Transverse colon (tissue), 4 donors: ENCODE measurements at regions not wholly inside any gene's neighbourhood (a gene's known extent, or its start where the extent isn't known, plus 50 kb on each side); places are given as distances from the start of the nearest gene placed in this dataset.

Source experiments
- DNase-seq: peaks from one replicate; pipeline ENCODE4 v3.0.0-alpha.2; 2019
- H3K27ac ChIP-seq, 4 donors: fragments of 200-600 bp; sonication (generic); 2 replicates each; pipeline ENCODE4 v1.5.1; 2016 to 2018; ENCODE audit warnings: inconsistent platforms in 4 of 4
- H3K27me3 ChIP-seq: fragments of 200-600 bp; sonication (generic); 2 replicates; pipeline ENCODE4 v1.5.1; 2017; ENCODE audit warnings: inconsistent platforms
- H3K36me3 ChIP-seq, 4 donors: fragments of 200-600 bp; sonication (generic); 2 replicates each; pipeline ENCODE4 v1.5.1; 2017 to 2019; ENCODE audit warnings: inconsistent platforms in 4 of 4
- H3K4me1 ChIP-seq, 4 donors: fragments of 200-600 bp; sonication (generic); 2 replicates each; pipeline ENCODE4 v1.5.1; 2017 to 2020; ENCODE audit warnings: inconsistent platforms in 4 of 4
- H3K4me3 ChIP-seq, 4 donors: fragments of 200-600 bp; sonication (generic); 1 replicate in 1 of 4; 2 replicates in 3 of 4; pipeline versions ENCODE4 v1.5.1 to v1.6.1; 2017 to 2019; ENCODE audit warnings: inconsistent platforms in 4 of 4
- H3K9me3 ChIP-seq, 2 donors: fragments of 200-600 bp; sonication (generic); 2 replicates each; pipeline ENCODE4 v1.5.1; 2017 to 2019; ENCODE audit warnings: inconsistent platforms in 2 of 2
- EP300 ChIP-seq: sonication (generic); formaldehyde crosslinking; IDR thresholded peaks from one replicate; pipeline ENCODE4 v1.6.1; 2017; ENCODE audit warnings: antibody characterized with exemption, low read depth
- POLR2A ChIP-seq: fragments of 450-650 bp; IDR thresholded peaks from one replicate; pipeline ENCODE4 v1.6.1; 2016; ENCODE audit warnings: antibody characterized with exemption, mild to moderate bottlenecking, moderate library complexity
- POLR2AphosphoS5 ChIP-seq, 3 donors: sonication (generic); formaldehyde crosslinking; IDR thresholded peaks; one replicate each; pipeline ENCODE4 v1.6.1; 2016; ENCODE audit warnings: antibody characterized with exemption in 3 of 3
- WGBS, 2 donors: methylation state at CpG; one replicate each; pipeline ENCODE4 v1.1.5; 2018; ENCODE audit warnings: low coverage in 1 of 2; 5-methylcytosine and 5-hydroxymethylcytosine counted together
- in situ Hi-C, 4 donors: fragments of 200-750 bp; cut with MboI; loops; one replicate each; pipeline versions ENCODE4 v1.15.0 to v1.15.1; 2017; ENCODE audit warnings: low sequenced_read_pairs in 3 of 4, low pct_ligation_motif_present in 1 of 4, low pct_unique_long_range_greater_than_20kb in 1 of 4
- intact Hi-C: fragments of 100-400 bp; cut with DNase I; formaldehyde crosslinking; loops from one replicate; pipeline ENCODE4 v1.15.1; 2023; ENCODE audit warnings: low total_unique reads
- TF ChIP-seq, protein P1 (sequence below), 5 experiments: fragments of 200-600 bp in 3 of 5; fragments of 450-650 bp in 2 of 5; sonication (generic) in 3 of 5; IDR thresholded peaks; 1 replicate in 2 of 5; 2 replicates in 3 of 5; pipeline ENCODE4 v1.5.1; 2016 to 2017; ENCODE audit warnings: antibody characterized with exemption in 5 of 5, inconsistent platforms in 3 of 5, mild to moderate bottlenecking in 2 of 5, moderate library complexity in 1 of 5

DNA sequence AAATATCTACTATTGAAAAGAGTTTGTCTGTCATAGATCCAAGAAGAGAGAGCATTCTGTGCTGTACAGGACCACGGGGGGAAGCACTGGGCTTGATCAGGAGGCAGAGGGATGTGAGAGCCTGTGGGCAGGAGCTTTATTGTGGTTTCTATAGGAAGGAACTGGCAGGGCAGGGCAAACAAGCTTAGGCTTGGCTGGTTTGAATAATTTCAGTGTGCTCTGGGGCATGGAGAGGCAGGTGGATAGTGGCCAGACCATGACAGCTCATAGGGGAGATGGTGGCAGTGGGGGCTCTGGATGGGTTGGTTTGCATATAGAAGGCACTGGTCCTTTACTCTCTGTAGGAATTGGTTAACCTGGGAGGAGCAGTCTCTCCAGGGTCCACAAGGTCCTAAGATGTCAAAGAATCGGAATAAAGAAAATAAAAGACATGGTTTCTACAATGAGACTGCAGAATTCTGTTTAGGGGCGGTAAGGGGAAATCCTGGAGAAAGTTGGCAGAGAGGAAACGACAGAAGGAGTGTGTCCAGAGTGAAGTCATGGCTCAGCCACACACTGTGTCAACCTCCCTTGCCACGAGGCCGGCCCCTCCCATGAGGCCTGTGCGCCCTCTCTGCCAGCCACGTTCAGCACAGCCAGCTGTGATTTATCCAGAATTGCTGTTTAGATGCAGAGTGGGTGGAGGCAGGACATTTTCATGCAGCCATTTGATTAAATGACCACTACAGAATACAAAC lies 81.7 kb upstream of the PGBD5 start:
- Histone ChIP-seq H3K27me3 (no peaks in the 10 kb centered on the region), H3K27ac (no peak overlapping the region), H3K36me3 (no peaks in the 10 kb centered on the region), H3K4me3 (no peak overlapping the region), H3K4me1 (no peaks in the 10 kb centered on the region), H3K9me3 (no peaks in the 10 kb centered on the region)
- in situ Hi-C loops, result no loop called here
- 37 to 41% methylated on average over 4 to 8 of the region's 8 CpGs for WGBS, 2 donors
- no peak for DNase-seq
- TF ChIP-seq, protein P1, sequence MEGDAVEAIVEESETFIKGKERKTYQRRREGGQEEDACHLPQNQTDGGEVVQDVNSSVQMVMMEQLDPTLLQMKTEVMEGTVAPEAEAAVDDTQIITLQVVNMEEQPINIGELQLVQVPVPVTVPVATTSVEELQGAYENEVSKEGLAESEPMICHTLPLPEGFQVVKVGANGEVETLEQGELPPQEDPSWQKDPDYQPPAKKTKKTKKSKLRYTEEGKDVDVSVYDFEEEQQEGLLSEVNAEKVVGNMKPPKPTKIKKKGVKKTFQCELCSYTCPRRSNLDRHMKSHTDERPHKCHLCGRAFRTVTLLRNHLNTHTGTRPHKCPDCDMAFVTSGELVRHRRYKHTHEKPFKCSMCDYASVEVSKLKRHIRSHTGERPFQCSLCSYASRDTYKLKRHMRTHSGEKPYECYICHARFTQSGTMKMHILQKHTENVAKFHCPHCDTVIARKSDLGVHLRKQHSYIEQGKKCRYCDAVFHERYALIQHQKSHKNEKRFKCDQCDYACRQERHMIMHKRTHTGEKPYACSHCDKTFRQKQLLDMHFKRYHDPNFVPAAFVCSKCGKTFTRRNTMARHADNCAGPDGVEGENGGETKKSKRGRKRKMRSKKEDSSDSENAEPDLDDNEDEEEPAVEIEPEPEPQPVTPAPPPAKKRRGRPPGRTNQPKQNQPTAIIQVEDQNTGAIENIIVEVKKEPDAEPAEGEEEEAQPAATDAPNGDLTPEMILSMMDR (IDR thresholded peaks at IDR 0.05), result no peak
- intact Hi-C loops, result no loop called here

DNA sequence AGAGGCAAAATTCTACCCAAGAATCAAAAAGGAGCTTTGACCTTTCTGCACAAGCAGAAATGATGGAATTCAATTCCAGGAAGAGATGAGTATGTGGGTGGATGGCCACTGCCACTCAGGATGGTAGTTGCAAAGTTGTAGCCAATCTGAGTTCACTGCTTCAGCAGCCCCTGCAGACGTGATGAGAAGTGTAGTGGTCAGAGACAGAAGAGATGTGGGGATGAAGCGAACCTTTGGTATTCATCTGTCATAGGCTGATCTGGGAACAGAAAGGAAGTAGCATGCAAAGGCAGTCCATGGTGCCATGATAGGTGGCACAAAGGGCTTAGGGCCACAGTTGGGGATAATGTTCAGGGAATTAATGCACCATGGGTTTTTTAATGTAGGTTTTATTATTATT lies 81.1 kb upstream of the PGBD5 start:
- intact Hi-C loops, result no loop called here

DNA sequence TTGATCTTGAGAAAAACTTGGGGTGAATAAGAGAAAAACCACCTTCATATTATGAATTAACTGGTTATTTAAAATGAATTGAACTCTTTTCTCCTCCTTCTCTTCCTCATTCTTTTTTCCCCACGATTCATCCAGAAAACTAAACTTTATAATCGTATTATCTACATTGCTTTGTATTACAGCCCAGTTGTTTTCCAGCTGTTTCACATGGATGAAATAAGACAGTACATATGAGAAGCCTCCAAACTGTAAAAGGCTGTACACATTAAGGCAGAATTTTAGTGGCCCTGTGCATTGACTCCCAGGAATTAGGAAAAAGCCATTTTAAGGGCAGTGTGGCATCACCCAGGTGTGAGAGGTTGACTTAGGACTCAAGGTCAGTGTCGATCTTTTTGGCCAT lies 80.3 kb upstream of the PGBD5 start:
- WGBS, 2 donors, result 53 to 70% methylated on average over 2 to 3 of the region's 3 CpGs
- no peak overlapping the region for H3K27ac ChIP-seq

More for the DNA sequence above, 81.1 kb upstream of the PGBD5 start:
- Histone ChIP-seq H3K27ac (no peak overlapping the region), H3K27me3 (no peaks in the 10 kb centered on the region), H3K4me3 (no peak overlapping the region), H3K4me1 (peaks cover 0 to under 1% (median 0%) of the 10 kb centered on the region in 4 donors), H3K9me3 (no peaks in the 10 kb centered on the region), H3K36me3 (no peaks in the 10 kb centered on the region)
- TF ChIP-seq POLR2A (no peak), POLR2AphosphoS5 (IDR thresholded peaks at IDR 0.05) (no peak), EP300 (no peak)
- TF ChIP-seq, protein P1 (IDR thresholded peaks at IDR 0.05), result no peak
- DNase-seq, result no peak
- in situ Hi-C loops, result no loop called here
- WGBS, 2 donors, result 70 to 80% methylated on average over 1 to 2 of the region's 2 CpGs

DNA sequence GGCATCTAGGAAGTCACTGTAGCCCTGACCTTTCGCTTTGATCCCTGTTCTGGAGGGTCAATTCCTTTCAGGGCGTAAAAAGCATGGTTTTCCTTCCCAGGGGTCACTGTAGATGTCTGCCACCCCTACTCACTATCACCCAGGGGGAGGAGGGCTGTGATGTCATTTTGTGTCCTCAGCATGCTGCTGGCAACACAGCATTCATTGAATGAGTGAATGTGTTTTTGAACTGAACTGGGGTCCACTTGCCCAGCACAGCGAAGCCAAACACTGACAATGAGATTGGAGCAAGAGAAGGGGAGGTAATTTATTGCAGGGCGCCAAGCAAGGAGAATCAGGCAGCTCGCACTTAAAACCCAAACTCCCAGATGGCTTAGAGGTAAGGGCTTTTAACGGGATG lies 78.2 kb upstream of the PGBD5 start:
- intact Hi-C loops, result no loop called here
- TF ChIP-seq, protein P1 (IDR thresholded peaks at IDR 0.05), result no peak
- no peak for TF ChIP-seq POLR2A
- no peak for TF ChIP-seq EP300
- no peak for TF ChIP-seq POLR2AphosphoS5 (IDR thresholded peaks at IDR 0.05)
- no peaks in the 10 kb centered on the region for H3K9me3 ChIP-seq
- in situ Hi-C loops, result no loop called here
- peaks cover 0 to 8% (median 0%) of the 10 kb centered on the region in 4 donors for H3K4me1 ChIP-seq
- no peak overlapping the region for H3K4me3 ChIP-seq
- H3K27me3 ChIP-seq, result no peaks in the 10 kb centered on the region
- 82 to 86% methylated on average over 1 to 6 of the region's 6 CpGs for whole genome bisulfite sequencing, 2 donors
- no peak overlapping the region for H3K27ac ChIP-seq
- DNase-seq, result no peak
- H3K36me3 ChIP-seq, result no peaks in the 10 kb centered on the region

More for the DNA sequence above, 80.3 kb upstream of the PGBD5 start:
- Histone ChIP-seq H3K4me1 (peaks cover 0 to 8% (median 0%) of the 10 kb centered on the region in 4 donors), H3K27me3 (no peaks in the 10 kb centered on the region), H3K4me3 (no peak overlapping the region), H3K36me3 (no peaks in the 10 kb centered on the region), H3K9me3 (no peaks in the 10 kb centered on the region)
- intact Hi-C loops (no loop called here), in situ Hi-C loops (no loop called here)
- DNase-seq, result no peak
- TF ChIP-seq POLR2AphosphoS5 (IDR thresholded peaks at IDR 0.05) (no peak), EP300 (no peak), POLR2A (no peak)
- TF ChIP-seq, protein P1 (IDR thresholded peaks at IDR 0.05), result no peak
